GM12878 (cell line): ENCODE measurements at regions not wholly inside any gene's neighbourhood (a gene's known extent, or its start where the extent isn't known, plus 50 kb on each side); places are given as distances from the start of the nearest gene placed in this dataset.

ENCODE experiments used
- EP300 ChIP-seq, 2 experiments: fragments of 150-350 bp in 1 of 2; IDR thresholded peaks; 2 replicates each; pipeline ENCODE4 v1.6.1; 2011 to 2012; ENCODE audit warnings: low read depth in 2 of 2, low read length in 2 of 2, borderline replicate concordance in 1 of 2, improper control_type of control experiment in 1 of 2, inconsistent platforms in 1 of 2; ENCODE audit not compliant: control insufficient read depth in 1 of 2
- JUNB ChIP-seq: IDR thresholded peaks from 2 replicates; pipeline ENCODE4 v1.6.1; 2016; ENCODE audit warnings: antibody characterized with exemption, mild to moderate bottlenecking
- NFYB ChIP-seq: IDR thresholded peaks from 2 replicates; pipeline ENCODE4 v1.6.1; 2011; ENCODE audit warnings: low read depth, mild to moderate bottlenecking, low read length, improper control_type of control experiment, moderate library complexity; ENCODE audit not compliant: insufficient read depth
- POLR2A ChIP-seq: IDR thresholded peaks from 2 replicates; pipeline ENCODE4 v1.6.1; 2011; ENCODE audit warnings: low read depth, mild to moderate bottlenecking, low read length
- RAD51 ChIP-seq: fragments of 450-650 bp; IDR thresholded peaks from 2 replicates; pipeline ENCODE4 v1.6.1; 2016; ENCODE audit warnings: moderate library complexity, mild to moderate bottlenecking, inconsistent platforms

DNA sequence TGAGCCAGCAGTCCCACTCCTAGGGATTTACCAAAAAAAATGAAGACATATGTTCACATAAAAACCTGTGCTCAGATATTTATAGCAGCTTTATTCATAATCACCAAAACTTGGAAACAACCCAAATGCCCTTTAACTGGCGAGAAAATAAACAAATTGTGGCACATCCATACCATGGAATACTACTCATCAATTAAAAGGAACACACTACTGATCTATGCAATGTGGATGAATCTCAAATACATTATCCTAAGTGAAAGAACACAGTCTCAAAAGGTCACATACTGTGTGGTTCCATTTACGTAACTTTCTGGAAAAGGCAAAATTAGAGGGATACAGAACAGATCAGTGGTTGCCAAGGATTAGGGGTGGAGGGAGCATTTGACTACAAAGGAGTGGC lies 394.5 kb downstream of the SHQ1 start:
- TF ChIP-seq RAD51 (no peak), POLR2A (no peak), NFYB (no peak), EP300 (IDR thresholded peaks at IDR 0.05; ENCODE audit: borderline replicate concordance in 1 of 2, control insufficient read depth in 1 of 2, low read depth in 2 of 2, low read length in 2 of 2) (no peak), JUNB (no peak)
